SK-N-SH treated with all-trans-retinoic acid at 6 μM for 48 hours (cell line): ENCODE measurements at regions not wholly inside any gene's neighbourhood (a gene's known extent, or its start where the extent isn't known, plus 50 kb on each side); places are given as distances from the start of the nearest gene placed in this dataset.

Source experiments
- ATAC-seq: fragments of 200-7000 bp; cut with Tn5 transposase; 3 replicates; pipeline ENCODE4 v1.9.1; 2020; ENCODE audit warnings: mild to moderate bottlenecking, moderate library complexity
- ARNTL ChIP-seq: fragments of 450-650 bp; formaldehyde crosslinking; IDR thresholded peaks from 2 replicates; pipeline ENCODE4 v1.5.0; 2020; ENCODE audit warnings: low read depth, mild to moderate bottlenecking, moderate library complexity, borderline replicate concordance
- BACH2 ChIP-seq: fragments of 250-450 bp; sonication (Bioruptor Pico); IDR thresholded peaks from 2 replicates; pipeline ENCODE4 v1.9.0; 2021; ENCODE audit warnings: mild to moderate bottlenecking, borderline replicate concordance
- CREB5 ChIP-seq: fragments of 250-450 bp; sonication (Bioruptor Pico); IDR thresholded peaks from 2 replicates; pipeline ENCODE4 v1.5.1; 2020; ENCODE audit warnings: low read depth, mild to moderate bottlenecking, moderate library complexity
- CSDC2 ChIP-seq: fragments of 250-450 bp; sonication (Bioruptor Pico); IDR thresholded peaks from 2 replicates; pipeline ENCODE4 v1.5.0; 2020; ENCODE audit warnings: mild to moderate bottlenecking, moderate library complexity
- GLIS3 ChIP-seq: fragments of 250-450 bp; sonication (Bioruptor Pico); IDR thresholded peaks from 2 replicates; pipeline ENCODE4 v1.5.0; 2020; ENCODE audit warnings: mild to moderate bottlenecking, moderate library complexity
- ISL1 ChIP-seq: fragments of 250-450 bp; sonication (Bioruptor Pico); IDR thresholded peaks from 2 replicates; pipeline ENCODE4 v2.1.2; 2022; ENCODE audit warnings: mild to moderate bottlenecking, moderate library complexity
- OSR1 ChIP-seq: fragments of 250-450 bp; sonication (Bioruptor Pico); IDR thresholded peaks from 2 replicates; pipeline ENCODE4 v1.8.0; 2022; ENCODE audit warnings: moderate library complexity, mild to moderate bottlenecking, inconsistent platforms
- PPARA ChIP-seq: fragments of 250-450 bp; sonication (Bioruptor Pico); IDR thresholded peaks from 2 replicates; pipeline ENCODE4 v1.5.0; 2020; ENCODE audit warnings: mild to moderate bottlenecking, borderline replicate concordance
- RARB ChIP-seq: fragments of 250-450 bp; sonication (Bioruptor Pico); IDR thresholded peaks from 2 replicates; pipeline ENCODE4 v1.8.0; 2021; ENCODE audit warnings: mild to moderate bottlenecking, moderate library complexity
- SNAI2 ChIP-seq: fragments of 250-450 bp; sonication (Bioruptor Pico); IDR thresholded peaks from 2 replicates; pipeline ENCODE4 v1.5.0; 2020; ENCODE audit warnings: mild to moderate bottlenecking, moderate library complexity
- TCF4 ChIP-seq: fragments of 250-450 bp; sonication (Bioruptor Pico); IDR thresholded peaks from 2 replicates; pipeline ENCODE4 v1.8.0; 2021; ENCODE audit warnings: mild to moderate bottlenecking, moderate library complexity, borderline replicate concordance
- TOX ChIP-seq: fragments of 250-450 bp; sonication (Bioruptor Pico); IDR thresholded peaks from 2 replicates; pipeline ENCODE4 v1.8.0; 2021; ENCODE audit warnings: mild to moderate bottlenecking, moderate library complexity, borderline replicate concordance
- TSHZ2 ChIP-seq: fragments of 250-450 bp; sonication (Bioruptor Pico); IDR thresholded peaks from 2 replicates; pipeline ENCODE4 v1.5.0; 2020; ENCODE audit warnings: mild to moderate bottlenecking, moderate library complexity
- ZC3H10 ChIP-seq: fragments of 250-450 bp; sonication (Bioruptor Pico); IDR thresholded peaks from 2 replicates; pipeline ENCODE4 v1.5.1; 2021; ENCODE audit warnings: mild to moderate bottlenecking, moderate library complexity
- ZFP3 ChIP-seq: fragments of 250-450 bp; sonication (Bioruptor Pico); IDR thresholded peaks from 2 replicates; pipeline ENCODE4 v1.5.0; 2020; ENCODE audit warnings: mild to moderate bottlenecking, moderate library complexity
- ZFP30 ChIP-seq: fragments of 450-650 bp; formaldehyde crosslinking; IDR thresholded peaks from 2 replicates; pipeline ENCODE4 v1.5.0; 2022; ENCODE audit warnings: mild to moderate bottlenecking, moderate library complexity
- ZNF565 ChIP-seq: fragments of 450-650 bp; formaldehyde crosslinking; conservative IDR thresholded peaks from 2 replicates; pipeline ENCODE4 v1.5.0; 2020; ENCODE audit warnings: low read depth, mild to moderate bottlenecking, moderate library complexity
- ZNF70 ChIP-seq: fragments of 450-650 bp; formaldehyde crosslinking; IDR thresholded peaks from 2 replicates; pipeline ENCODE4 v1.5.0; 2020; ENCODE audit warnings: mild to moderate bottlenecking, moderate library complexity
- ZNF8 ChIP-seq: fragments of 450-650 bp; formaldehyde crosslinking; IDR thresholded peaks from 2 replicates; pipeline ENCODE4 v1.5.0; 2020; ENCODE audit warnings: mild to moderate bottlenecking, moderate library complexity
- TF ChIP-seq, protein P1 (sequence below): fragments of 250-450 bp; sonication (Bioruptor Pico); IDR thresholded peaks from 2 replicates; pipeline ENCODE4 v1.8.0; 2020; ENCODE audit warnings: mild to moderate bottlenecking, moderate library complexity, borderline replicate concordance
- TF ChIP-seq, protein P2 (sequence below): fragments of 250-450 bp; sonication (Bioruptor Pico); IDR thresholded peaks from 2 replicates; pipeline ENCODE4 v1.5.1; 2021; ENCODE audit warnings: mild to moderate bottlenecking, moderate library complexity
- TF ChIP-seq, protein P3 (sequence below): fragments of 250-450 bp; sonication (Bioruptor Pico); IDR thresholded peaks from 2 replicates; pipeline ENCODE4 v1.8.0; 2021; ENCODE audit warnings: low read depth, mild to moderate bottlenecking, moderate library complexity, borderline replicate concordance

- no peak for ATAC-seq
- TF ChIP-seq RARB (CRISPR knock-in tag) (no peak), CREB5 (no peak), BACH2 (CRISPR knock-in tag) (no peak), TCF4 (no peak), TOX (no peak), ISL1 (no peak), SNAI2 (CRISPR knock-in tag) (no peak), ZNF70 (CRISPR knock-in tag) (no peak), TSHZ2 (no peak), ZNF8 (CRISPR knock-in tag) (no peak), ZC3H10 (CRISPR knock-in tag) (no peak), OSR1 (CRISPR knock-in tag) (no peak)
- TF ChIP-seq, protein P1, sequence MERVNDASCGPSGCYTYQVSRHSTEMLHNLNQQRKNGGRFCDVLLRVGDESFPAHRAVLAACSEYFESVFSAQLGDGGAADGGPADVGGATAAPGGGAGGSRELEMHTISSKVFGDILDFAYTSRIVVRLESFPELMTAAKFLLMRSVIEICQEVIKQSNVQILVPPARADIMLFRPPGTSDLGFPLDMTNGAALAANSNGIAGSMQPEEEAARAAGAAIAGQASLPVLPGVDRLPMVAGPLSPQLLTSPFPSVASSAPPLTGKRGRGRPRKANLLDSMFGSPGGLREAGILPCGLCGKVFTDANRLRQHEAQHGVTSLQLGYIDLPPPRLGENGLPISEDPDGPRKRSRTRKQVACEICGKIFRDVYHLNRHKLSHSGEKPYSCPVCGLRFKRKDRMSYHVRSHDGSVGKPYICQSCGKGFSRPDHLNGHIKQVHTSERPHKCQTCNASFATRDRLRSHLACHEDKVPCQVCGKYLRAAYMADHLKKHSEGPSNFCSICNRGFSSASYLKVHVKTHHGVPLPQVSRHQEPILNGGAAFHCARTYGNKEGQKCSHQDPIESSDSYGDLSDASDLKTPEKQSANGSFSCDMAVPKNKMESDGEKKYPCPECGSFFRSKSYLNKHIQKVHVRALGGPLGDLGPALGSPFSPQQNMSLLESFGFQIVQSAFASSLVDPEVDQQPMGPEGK (CRISPR knock-in tag), result no peak
- TF ChIP-seq, protein P2, sequence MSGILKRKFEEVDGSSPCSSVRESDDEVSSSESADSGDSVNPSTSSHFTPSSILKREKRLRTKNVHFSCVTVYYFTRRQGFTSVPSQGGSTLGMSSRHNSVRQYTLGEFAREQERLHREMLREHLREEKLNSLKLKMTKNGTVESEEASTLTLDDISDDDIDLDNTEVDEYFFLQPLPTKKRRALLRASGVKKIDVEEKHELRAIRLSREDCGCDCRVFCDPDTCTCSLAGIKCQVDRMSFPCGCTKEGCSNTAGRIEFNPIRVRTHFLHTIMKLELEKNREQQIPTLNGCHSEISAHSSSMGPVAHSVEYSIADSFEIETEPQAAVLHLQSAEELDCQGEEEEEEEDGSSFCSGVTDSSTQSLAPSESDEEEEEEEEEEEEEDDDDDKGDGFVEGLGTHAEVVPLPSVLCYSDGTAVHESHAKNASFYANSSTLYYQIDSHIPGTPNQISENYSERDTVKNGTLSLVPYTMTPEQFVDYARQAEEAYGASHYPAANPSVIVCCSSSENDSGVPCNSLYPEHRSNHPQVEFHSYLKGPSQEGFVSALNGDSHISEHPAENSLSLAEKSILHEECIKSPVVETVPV (CRISPR knock-in tag), result no peak
- TF ChIP-seq, protein P3, sequence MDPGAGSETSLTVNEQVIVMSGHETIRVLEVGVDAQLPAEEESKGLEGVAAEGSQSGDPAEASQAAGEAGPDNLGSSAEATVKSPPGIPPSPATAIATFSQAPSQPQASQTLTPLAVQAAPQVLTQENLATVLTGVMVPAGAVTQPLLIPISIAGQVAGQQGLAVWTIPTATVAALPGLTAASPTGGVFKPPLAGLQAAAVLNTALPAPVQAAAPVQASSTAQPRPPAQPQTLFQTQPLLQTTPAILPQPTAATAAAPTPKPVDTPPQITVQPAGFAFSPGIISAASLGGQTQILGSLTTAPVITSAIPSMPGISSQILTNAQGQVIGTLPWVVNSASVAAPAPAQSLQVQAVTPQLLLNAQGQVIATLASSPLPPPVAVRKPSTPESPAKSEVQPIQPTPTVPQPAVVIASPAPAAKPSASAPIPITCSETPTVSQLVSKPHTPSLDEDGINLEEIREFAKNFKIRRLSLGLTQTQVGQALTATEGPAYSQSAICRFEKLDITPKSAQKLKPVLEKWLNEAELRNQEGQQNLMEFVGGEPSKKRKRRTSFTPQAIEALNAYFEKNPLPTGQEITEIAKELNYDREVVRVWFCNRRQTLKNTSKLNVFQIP (CRISPR knock-in tag), result no peak
Measured at GRCh38 chr20:20959031-20959755, 147.0 kb downstream of the LINC00237 start.

DNA sequence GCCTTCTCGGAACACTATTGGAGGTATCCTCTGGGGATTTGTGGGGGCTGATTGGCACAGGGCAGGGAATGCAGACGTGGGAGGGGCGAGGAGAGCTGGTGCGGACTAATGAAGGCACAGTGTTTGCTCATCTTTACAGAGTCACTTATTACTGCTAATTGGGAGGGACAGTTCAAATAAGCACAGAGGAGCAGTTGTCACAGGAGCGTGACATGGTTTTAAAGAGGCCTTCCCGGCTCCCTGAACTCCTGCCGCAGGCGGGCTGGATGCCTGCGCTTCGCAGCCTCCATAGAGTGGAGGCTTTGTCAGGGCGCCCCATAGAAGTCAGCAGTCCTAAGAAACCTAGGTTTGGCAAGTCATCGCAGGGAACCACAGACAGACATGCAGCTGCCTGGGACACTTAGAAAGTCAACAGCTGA is 149.6 kb downstream of the LINC00237 start:
- ATAC-seq, result no peak
- TF ChIP-seq TCF4 (no peak), GLIS3 (CRISPR knock-in tag) (no peak), ARNTL (no peak), BACH2 (CRISPR knock-in tag) (no peak), ZFP30 (CRISPR knock-in tag) (no peak), ZNF70 (CRISPR knock-in tag) (no peak), SNAI2 (CRISPR knock-in tag) (no peak), RARB (CRISPR knock-in tag) (no peak), CSDC2 (CRISPR knock-in tag) (no peak), OSR1 (CRISPR knock-in tag) (no peak), PPARA (CRISPR knock-in tag) (no peak), ZNF565 (CRISPR knock-in tag) (no peak), ZC3H10 (CRISPR knock-in tag) (no peak), ZNF8 (CRISPR knock-in tag) (no peak), ZFP3 (CRISPR knock-in tag) (no peak), ISL1 (no peak)
- TF ChIP-seq, protein P1 (CRISPR knock-in tag), result no peak
- TF ChIP-seq, protein P2 (CRISPR knock-in tag), result no peak
- TF ChIP-seq, protein P3 (CRISPR knock-in tag), result no peak
